Right ventricle myocardium inferior (tissue), 1 donor: ENCODE measurements at regions not wholly inside any gene's neighbourhood (a gene's known extent, or its start where the extent isn't known, plus 50 kb on each side); places are given as distances from the start of the nearest gene placed in this dataset.
"Not testable (repeated sequence)": the region's sequence is repeated elsewhere in the genome, so short reads cannot be mapped to it uniquely, and the experiment has no call there.

Experiments used
- ATAC-seq: fragments of 200-7000 bp; cut with Tn5 transposase; one replicate; pipeline ENCODE4 v1.9.1; 2020; ENCODE audit warnings: mild to moderate bottlenecking, moderate library complexity
- DNase-seq: peaks from one replicate; pipeline ENCODE4 v3.0.0; 2021; ENCODE audit errors: missing footprints
- intact Hi-C: fragments of 100-400 bp; cut with DNase I; formaldehyde crosslinking; loops from one replicate; pipeline ENCODE4 v1.11.0; 2022
- donor health status: DM: no; HTN: yes; CAD: no; lungs with severe emphysema.

GRCh38 chrX:110491846-110492620, 133.4 kb downstream of the RTL9 start:
- DNase-seq = no peak
- intact Hi-C loops = no loop called here
- ATAC-seq = no peak

- no peak for ATAC-seq
- intact Hi-C loops = no loop called here
- DNase-seq = no peak
These were observed 146.3 kb downstream of the RTL9 start for GRCh38 chrX:110504947-110505346.

- no peak for DNase-seq
- intact Hi-C loops = no loop called here
- no peak for ATAC-seq
These were observed 151.3 kb downstream of the RTL9 start for GRCh38 chrX:110509755-110510532.

GRCh38 chrX:110511238-110511637, 152.6 kb downstream of the RTL9 start:
- DNase-seq (no peak), ATAC-seq (no peak)
- intact Hi-C loops = no loop called here

GRCh38 chrX:110512341-110512740, 153.7 kb downstream of the RTL9 start:
- DNase-seq = no peak
- intact Hi-C loops = no loop called here
- no peak for ATAC-seq

- intact Hi-C loops = no loop called here
- DNase-seq = no peak
- ATAC-seq = no peak
These were observed 155.9 kb downstream of the RTL9 start for GRCh38 chrX:110514509-110514908.

- ATAC-seq (no peak), DNase-seq (no peak)
- intact Hi-C loops = no loop called here
These were observed 160.9 kb downstream of the RTL9 start for GRCh38 chrX:110519501-110519900.

- intact Hi-C loops = no loop called here
- ATAC-seq = no peak
- no peak for DNase-seq
These were observed 161.3 kb downstream of the RTL9 start for GRCh38 chrX:110519906-110520452.

GRCh38 chrX:110520652-110521051, 162.0 kb downstream of the RTL9 start:
- ATAC-seq, DNase-seq, intact Hi-C loops: not testable (repeated sequence)

- intact Hi-C loops = no loop called here
- peak; percentile 68 for ATAC-seq
- DNase-seq = no peak
These were observed 173.4 kb downstream of the RTL9 start for GRCh38 chrX:110531873-110532580.

GRCh38 chrX:110532581-110532931, 173.9 kb downstream of the RTL9 start:
- DNase-seq (no peak), ATAC-seq (no peak)
- intact Hi-C loops = no loop called here

GRCh38 chrX:110536816-110537215, 178.2 kb downstream of the RTL9 start:
- ATAC-seq (no peak), DNase-seq (no peak)
- intact Hi-C loops = no loop called here

- intact Hi-C loops = no loop called here
- ATAC-seq (no peak), DNase-seq (no peak)
These were observed 182.6 kb downstream of the RTL9 start for GRCh38 chrX:110541266-110541665.

- ATAC-seq, intact Hi-C loops, DNase-seq: not testable (repeated sequence)
These were observed 192.2 kb downstream of the RTL9 start for GRCh38 chrX:110550854-110551253.

- no peak for ATAC-seq
- intact Hi-C loops = no loop called here
- no peak for DNase-seq
These were observed 199.2 kb downstream of the RTL9 start for GRCh38 chrX:110557864-110558263.

- DNase-seq (no peak), ATAC-seq (no peak)
- intact Hi-C loops = no loop called here
These were observed 199.8 kb downstream of the RTL9 start for GRCh38 chrX:110558406-110558805.

GRCh38 chrX:110561034-110561433, 202.4 kb downstream of the RTL9 start:
- DNase-seq (no peak), ATAC-seq (no peak)

GRCh38 chrX:110563282-110563681, 204.6 kb downstream of the RTL9 start:
- no peak for ATAC-seq

More at GRCh38 chrX:110561034-110561433, 202.4 kb downstream of the RTL9 start:
- intact Hi-C loops = no loop called here

GRCh38 chrX:110568441-110568840, 209.8 kb downstream of the RTL9 start:
- intact Hi-C loops = no loop called here
- DNase-seq (no peak), ATAC-seq (no peak)

More at GRCh38 chrX:110563282-110563681, 204.6 kb downstream of the RTL9 start:
- no peak for DNase-seq
- intact Hi-C loops = no loop called here
